ENCODE measurements at regions not wholly inside any gene's neighbourhood (a gene's known extent, or its start where the extent isn't known, plus 50 kb on each side); places are given as distances from the start of the nearest gene placed in this dataset.

DNA sequence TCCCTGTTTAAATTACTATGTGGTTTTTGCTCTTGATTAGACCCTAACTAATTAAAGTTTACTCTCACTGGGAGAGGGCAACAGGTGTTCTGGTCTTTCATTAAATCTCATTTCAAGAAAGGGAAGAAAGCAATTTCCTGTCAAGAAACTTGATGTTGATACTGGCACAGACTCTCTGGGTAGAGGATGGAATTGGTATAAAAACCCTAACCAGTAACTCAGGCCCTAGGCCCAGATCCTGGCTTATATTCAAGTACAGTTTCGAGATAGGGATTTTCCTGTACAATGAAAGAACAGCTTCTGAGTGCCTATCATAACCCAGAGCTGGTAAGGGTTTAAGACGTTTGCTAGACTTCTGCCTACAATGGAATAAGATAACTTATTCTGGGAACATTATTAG is 61.6 kb upstream of the ACYP2 start:
- ChIA-PET CTCF (interaction anchor here (0.8 to 2.5 kb wide), 16 partner anchors 10 to 650 kb away, joined by 3 to 14 read pairs (median 4); no protein-coding TSS in a partner anchor), POLR2A (interaction anchor here (1.4 kb wide), 1 partner anchor 84 kb away, joined by 3 read pairs; no protein-coding TSS in a partner anchor), SMC1A (ENCODE audit: uncharacterized antibody, unreplicated experiment) (interaction anchor here (0.8 to 2.9 kb wide), 16 partner anchors 10 to 1977 kb away, joined by 3 to 17 read pairs (median 4); partner anchors contain the start of gene PSME4), RAD21 (ENCODE audit: unreplicated experiment) (interaction anchor here (0.6 to 2.4 kb wide), 5 partner anchors 29 to 85 kb away, joined by 3 to 11 read pairs (median 3); no protein-coding TSS in a partner anchor)
- ATAC-seq (peak; percentile 65), DNase-seq (ENCODE audit: low read depth, low spot score) (no peak), FAIRE-seq (no peak)
- Histone ChIP-seq H3K27me3 (replicated peaks in 1 of 2; ENCODE audit: control insufficient read depth in 2 of 2, insufficient read depth in 2 of 2, low read length in 1 of 2) (no peaks in the 10 kb centered on the region), H3K9ac (ENCODE audit: control insufficient read depth, insufficient read depth, low read length) (no peak overlapping the region), H3K9me3 (replicated peaks; ENCODE audit: control insufficient read depth, insufficient read depth, low read length) (no peaks in the 10 kb centered on the region), H3K4me1 (ENCODE audit: control insufficient read depth, insufficient read depth, low read length) (peaks cover 22% of the 10 kb centered on the region), H3K4me3 (peak overlapping the region; percentile 43), H3K4me2 (ENCODE audit: control insufficient read depth, insufficient read depth) (peak overlapping the region; percentile 60), H3K36me3 (ENCODE audit: control insufficient read depth in 2 of 2, insufficient read depth in 2 of 2, low read length in 1 of 2) (no peaks in the 10 kb centered on the region), H2AFZ (ENCODE audit: control insufficient read depth, low read depth, low read length) (peak overlapping the region; percentile 9; the same call in 1 of the 2 replicates), H3K79me2 (ENCODE audit: control insufficient read depth, insufficient read depth, low read length) (no peaks in the 10 kb centered on the region), H3K27ac (ENCODE audit: control insufficient read depth, insufficient read depth) (peak overlapping the region; percentile 50), H4K20me1 (ENCODE audit: control insufficient read depth, insufficient read depth) (no peaks in the 10 kb centered on the region)
- TF ChIP-seq ESRRA (IDR thresholded peaks at IDR 0.05; ENCODE audit: low read length) (no peak), ZBED1 (IDR thresholded peaks at IDR 0.05; ENCODE audit: borderline replicate concordance) (0 out of 2 replicates have a peak, but pooled peaks have one; percentile 7), ZNF207 (IDR thresholded peaks at IDR 0.05; ENCODE audit: borderline replicate concordance) (no peak), PAX5 (IDR thresholded peaks at IDR 0.05; ENCODE audit: borderline replicate concordance, low read depth, low read length) (no peak), IRF4 (IDR thresholded peaks at IDR 0.05; ENCODE audit: low read depth, low read length) (no peak)
- TF ChIP-seq, protein P1, sequence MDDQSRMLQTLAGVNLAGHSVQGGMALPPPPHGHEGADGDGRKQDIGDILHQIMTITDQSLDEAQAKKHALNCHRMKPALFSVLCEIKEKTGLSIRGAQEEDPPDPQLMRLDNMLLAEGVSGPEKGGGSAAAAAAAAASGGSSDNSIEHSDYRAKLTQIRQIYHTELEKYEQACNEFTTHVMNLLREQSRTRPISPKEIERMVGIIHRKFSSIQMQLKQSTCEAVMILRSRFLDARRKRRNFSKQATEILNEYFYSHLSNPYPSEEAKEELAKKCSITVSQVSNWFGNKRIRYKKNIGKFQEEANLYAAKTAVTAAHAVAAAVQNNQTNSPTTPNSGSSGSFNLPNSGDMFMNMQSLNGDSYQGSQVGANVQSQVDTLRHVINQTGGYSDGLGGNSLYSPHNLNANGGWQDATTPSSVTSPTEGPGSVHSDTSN (IDR thresholded peaks at IDR 0.05; ENCODE audit: insufficient replicate concordance, low read depth, low read length) = no peak
- TF ChIP-seq, protein P2, sequence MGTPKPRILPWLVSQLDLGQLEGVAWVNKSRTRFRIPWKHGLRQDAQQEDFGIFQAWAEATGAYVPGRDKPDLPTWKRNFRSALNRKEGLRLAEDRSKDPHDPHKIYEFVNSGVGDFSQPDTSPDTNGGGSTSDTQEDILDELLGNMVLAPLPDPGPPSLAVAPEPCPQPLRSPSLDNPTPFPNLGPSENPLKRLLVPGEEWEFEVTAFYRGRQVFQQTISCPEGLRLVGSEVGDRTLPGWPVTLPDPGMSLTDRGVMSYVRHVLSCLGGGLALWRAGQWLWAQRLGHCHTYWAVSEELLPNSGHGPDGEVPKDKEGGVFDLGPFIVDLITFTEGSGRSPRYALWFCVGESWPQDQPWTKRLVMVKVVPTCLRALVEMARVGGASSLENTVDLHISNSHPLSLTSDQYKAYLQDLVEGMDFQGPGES (IDR thresholded peaks at IDR 0.05) = no peak
- in situ Hi-C loops (cut with MboI) (no loop called here), intact Hi-C loops (cut with micrococcal nuclease; ENCODE audit: unreplicated experiment) (loop anchor here (1.0 to 5.0 kb wide), 2 partner anchors 27 to 448 kb away; no protein-coding TSS in a partner anchor)
- WGBS (ENCODE audit: insufficient coverage, insufficient replicate concordance, low lambda C conversion rate, missing lambda C conversion rate) = 0% methylated on average over 2 of the region's 2 CpGs
- BruUV-seq (replicated peaks) = no TSS peak
